ENCODE measurements at regions not wholly inside any gene's neighbourhood (a gene's known extent, or its start where the extent isn't known, plus 50 kb on each side); places are given as distances from the start of the nearest gene placed in this dataset.
A peak's percentile ranks its signal among the peaks of the same experiment; 100 is the strongest.

- Histone ChIP-seq H3K27me3 (ENCODE audit: control insufficient read depth in 3 of 3, insufficient read depth in 3 of 3, low read length in 3 of 3) (no peaks in the 10 kb centered on the region), H3K9me3 (ENCODE audit: control insufficient read depth in 2 of 2, insufficient read depth in 1 of 2, low read depth in 1 of 2, low read length in 1 of 2) (peaks cover 0 to 5% of the 10 kb centered on the region in 2 donors), H3K4me3 (ENCODE audit: low read depth in 1 of 3, low read length in 3 of 3) (no peak overlapping the region), H3K27ac (ENCODE audit: low read depth in 1 of 3, low read length in 2 of 3) (no peak overlapping the region), H3K36me3 (ENCODE audit: control insufficient read depth in 3 of 3, insufficient read depth in 2 of 3, low read depth in 1 of 3, low read length in 3 of 3) (no peaks in the 10 kb centered on the region), H3K4me1 (ENCODE audit: control insufficient read depth in 3 of 3, insufficient read depth in 2 of 3, low read depth in 1 of 3, low read length in 2 of 3) (no peaks in the 10 kb centered on the region)
- 75 to 82% (median 78%) methylated on average over 5 of the region's 5 CpGs for WGBS, 3 donors
- FAIRE-seq (no peak), DNase-seq (no peak)
Measured at GRCh38 chr16:79801646-79802045, 201.1 kb upstream of the MAF start.

- H3K36me3 ChIP-seq (ENCODE audit: control insufficient read depth in 3 of 3, insufficient read depth in 2 of 3, low read depth in 1 of 3, low read length in 3 of 3), result no peaks in the 10 kb centered on the region
- no peak for DNase-seq
- H3K4me3 ChIP-seq (ENCODE audit: low read depth in 1 of 3, low read length in 3 of 3), result no peak overlapping the region
- no peak overlapping the region for H3K27ac ChIP-seq (ENCODE audit: low read depth in 1 of 3, low read length in 2 of 3)
- WGBS, 3 donors, result 54 to 57% (median 57%) methylated on average over 3 of the region's 3 CpGs
- peaks cover 0 to 5% of the 10 kb centered on the region in 2 donors for H3K9me3 ChIP-seq (ENCODE audit: control insufficient read depth in 2 of 2, insufficient read depth in 1 of 2, low read depth in 1 of 2, low read length in 1 of 2)
- no peaks in the 10 kb centered on the region for H3K27me3 ChIP-seq (ENCODE audit: control insufficient read depth in 3 of 3, insufficient read depth in 3 of 3, low read length in 3 of 3)
- no peaks in the 10 kb centered on the region for H3K4me1 ChIP-seq (ENCODE audit: control insufficient read depth in 3 of 3, insufficient read depth in 2 of 3, low read depth in 1 of 3, low read length in 2 of 3)
- FAIRE-seq, result no peak
Measured at GRCh38 chr16:79800016-79800608, 199.6 kb upstream of the MAF start.

GRCh38 chr16:79798416-79799053 lies 198.0 kb upstream of the MAF start:
- H3K27ac ChIP-seq (ENCODE audit: low read depth in 1 of 3, low read length in 2 of 3), result no peak overlapping the region
- DNase-seq (no peak), FAIRE-seq (no peak)
- H3K36me3 ChIP-seq (ENCODE audit: control insufficient read depth in 3 of 3, insufficient read depth in 2 of 3, low read depth in 1 of 3, low read length in 3 of 3), result no peaks in the 10 kb centered on the region
- H3K4me3 ChIP-seq (ENCODE audit: low read depth in 1 of 3, low read length in 3 of 3), result no peak overlapping the region
- no peaks in the 10 kb centered on the region for H3K4me1 ChIP-seq (ENCODE audit: control insufficient read depth in 3 of 3, insufficient read depth in 2 of 3, low read depth in 1 of 3, low read length in 2 of 3)
- H3K9me3 ChIP-seq (ENCODE audit: control insufficient read depth in 2 of 2, insufficient read depth in 1 of 2, low read depth in 1 of 2, low read length in 1 of 2), result peaks cover 0 to 5% of the 10 kb centered on the region in 2 donors
- no peaks in the 10 kb centered on the region for H3K27me3 ChIP-seq (ENCODE audit: control insufficient read depth in 3 of 3, insufficient read depth in 3 of 3, low read length in 3 of 3)
- 76 to 87% (median 86%) methylated on average over 2 of the region's 2 CpGs for WGBS, 3 donors

- Histone ChIP-seq H3K9me3 (ENCODE audit: control insufficient read depth in 2 of 2, insufficient read depth in 1 of 2, low read depth in 1 of 2, low read length in 1 of 2) (peaks cover 0 to 5% of the 10 kb centered on the region in 2 donors), H3K27me3 (ENCODE audit: control insufficient read depth in 3 of 3, insufficient read depth in 3 of 3, low read length in 3 of 3) (no peaks in the 10 kb centered on the region), H3K36me3 (ENCODE audit: control insufficient read depth in 3 of 3, insufficient read depth in 2 of 3, low read depth in 1 of 3, low read length in 3 of 3) (no peaks in the 10 kb centered on the region), H3K27ac (ENCODE audit: low read depth in 1 of 3, low read length in 2 of 3) (no peak overlapping the region), H3K4me1 (ENCODE audit: control insufficient read depth in 3 of 3, insufficient read depth in 2 of 3, low read depth in 1 of 3, low read length in 2 of 3) (no peaks in the 10 kb centered on the region), H3K4me3 (ENCODE audit: low read depth in 1 of 3, low read length in 3 of 3) (no peak overlapping the region)
- no peak for FAIRE-seq
- DNase-seq, result no peak
- WGBS, 3 donors, result 91 to 96% (median 95%) methylated on average over 8 of the region's 8 CpGs
Measured at GRCh38 chr16:79797486-79797885, 196.9 kb upstream of the MAF start.

GRCh38 chr16:79795556-79795955 lies 195.0 kb upstream of the MAF start:
- Histone ChIP-seq H3K9me3 (ENCODE audit: control insufficient read depth in 2 of 2, insufficient read depth in 1 of 2, low read depth in 1 of 2, low read length in 1 of 2) (no peaks in the 10 kb centered on the region), H3K4me1 (ENCODE audit: control insufficient read depth in 3 of 3, insufficient read depth in 2 of 3, low read depth in 1 of 3, low read length in 2 of 3) (no peaks in the 10 kb centered on the region), H3K4me3 (ENCODE audit: low read depth in 1 of 3, low read length in 3 of 3) (no peak overlapping the region), H3K36me3 (ENCODE audit: control insufficient read depth in 3 of 3, insufficient read depth in 2 of 3, low read depth in 1 of 3, low read length in 3 of 3) (no peaks in the 10 kb centered on the region), H3K27me3 (ENCODE audit: control insufficient read depth in 3 of 3, insufficient read depth in 3 of 3, low read length in 3 of 3) (no peaks in the 10 kb centered on the region), H3K27ac (ENCODE audit: low read depth in 1 of 3, low read length in 2 of 3) (no peak overlapping the region)
- 76 to 86% (median 79%) methylated on average over 4 of the region's 4 CpGs for WGBS, 3 donors
- no peak for FAIRE-seq
- no peak for DNase-seq

- WGBS, 3 donors, result 83 to 92% (median 91%) methylated on average over 8 of the region's 8 CpGs
- H3K27ac ChIP-seq (ENCODE audit: low read depth in 1 of 3, low read length in 2 of 3), result no peak overlapping the region
- no peaks in the 10 kb centered on the region for H3K36me3 ChIP-seq (ENCODE audit: control insufficient read depth in 3 of 3, insufficient read depth in 2 of 3, low read depth in 1 of 3, low read length in 3 of 3)
- FAIRE-seq, result no peak
- no peaks in the 10 kb centered on the region for H3K9me3 ChIP-seq (ENCODE audit: control insufficient read depth in 2 of 2, insufficient read depth in 1 of 2, low read depth in 1 of 2, low read length in 1 of 2)
- H3K27me3 ChIP-seq (ENCODE audit: control insufficient read depth in 3 of 3, insufficient read depth in 3 of 3, low read length in 3 of 3), result no peaks in the 10 kb centered on the region
- H3K4me3 ChIP-seq (ENCODE audit: low read depth in 1 of 3, low read length in 3 of 3), result no peak overlapping the region
- H3K4me1 ChIP-seq (ENCODE audit: control insufficient read depth in 3 of 3, insufficient read depth in 2 of 3, low read depth in 1 of 3, low read length in 2 of 3), result no peaks in the 10 kb centered on the region
- no peak for DNase-seq
Measured at GRCh38 chr16:79794941-79795340, 194.4 kb upstream of the MAF start.

- Histone ChIP-seq H3K4me1 (ENCODE audit: control insufficient read depth in 3 of 3, insufficient read depth in 2 of 3, low read depth in 1 of 3, low read length in 2 of 3) (no peaks in the 10 kb centered on the region), H3K27me3 (ENCODE audit: control insufficient read depth in 3 of 3, insufficient read depth in 3 of 3, low read length in 3 of 3) (no peaks in the 10 kb centered on the region), H3K9me3 (ENCODE audit: control insufficient read depth in 2 of 2, insufficient read depth in 1 of 2, low read depth in 1 of 2, low read length in 1 of 2) (no peaks in the 10 kb centered on the region), H3K4me3 (ENCODE audit: low read depth in 1 of 3, low read length in 3 of 3) (no peak overlapping the region), H3K27ac (ENCODE audit: low read depth in 1 of 3, low read length in 2 of 3) (no peak overlapping the region), H3K36me3 (ENCODE audit: control insufficient read depth in 3 of 3, insufficient read depth in 2 of 3, low read depth in 1 of 3, low read length in 3 of 3) (no peaks in the 10 kb centered on the region)
- FAIRE-seq (no peak), DNase-seq (peak in 1 of 2 donors; percentile 17)
- WGBS, 3 donors, result 67 to 84% (median 78%) methylated on average over 9 to 10 of the region's 10 CpGs
Measured at GRCh38 chr16:79792664-79793351, 192.3 kb upstream of the MAF start.

- DNase-seq (no peak), FAIRE-seq (no peak)
- WGBS, 3 donors, result 76 to 88% (median 86%) methylated on average over 6 of the region's 6 CpGs
- peak overlapping the region in 1 of 3 donors; percentile 28 for H3K27ac ChIP-seq (ENCODE audit: low read depth in 1 of 3, low read length in 2 of 3)
- H3K9me3 ChIP-seq (ENCODE audit: control insufficient read depth in 2 of 2, insufficient read depth in 1 of 2, low read depth in 1 of 2, low read length in 1 of 2), result no peaks in the 10 kb centered on the region
- no peaks in the 10 kb centered on the region for H3K36me3 ChIP-seq (ENCODE audit: control insufficient read depth in 3 of 3, insufficient read depth in 2 of 3, low read depth in 1 of 3, low read length in 3 of 3)
- H3K27me3 ChIP-seq (ENCODE audit: control insufficient read depth in 3 of 3, insufficient read depth in 3 of 3, low read length in 3 of 3), result no peaks in the 10 kb centered on the region
- H3K4me3 ChIP-seq (ENCODE audit: low read depth in 1 of 3, low read length in 3 of 3), result no peak overlapping the region
- no peaks in the 10 kb centered on the region for H3K4me1 ChIP-seq (ENCODE audit: control insufficient read depth in 3 of 3, insufficient read depth in 2 of 3, low read depth in 1 of 3, low read length in 2 of 3)
Measured at GRCh38 chr16:79792076-79792475, 191.5 kb upstream of the MAF start.

Measured in small intestine (tissue), 7 donors.